K562 (cell line): ENCODE measurements at regions not wholly inside any gene's neighbourhood (a gene's known extent, or its start where the extent isn't known, plus 50 kb on each side); places are given as distances from the start of the nearest gene placed in this dataset.

Experiments used
- ATAC-seq: fragments of 200-7000 bp; cut with Tn5 transposase; 3 replicates; pipeline ENCODE4 v1.9.1; 2020; ENCODE audit warnings: moderate library complexity
- BruUV-seq: library from RNA; stranded (reverse); fragments of 400-500 nt; replicated peaks from 2 replicates; lab custom pipeline; 2021; lab: Mats Ljungman, UMichigan
- CTCF ChIA-PET: fragments of 300-600 bp; formaldehyde crosslinking; extraction: SDS; loops from one replicate; lab custom pipeline; 2021; ENCODE audit warnings: low intra/inter-chr PET ratio; lab: Yijun Ruan, JAX
- POLR2A ChIA-PET: fragments of 300-600, 350-650 bp; sonication (Branson Sonifier 250); formaldehyde crosslinking; extraction: SDS; loops from one replicate; lab custom pipeline; 2021; ENCODE audit warnings: antibody characterized with exemption, inconsistent platforms; lab: Yijun Ruan, JAX
- DNase-seq, 4 experiments: peaks; one replicate each; pipeline versions ENCODE4 v3.0.0 to v3.0.0-alpha.2; 2011 to 2018; ENCODE audit warnings: low spot score in 3 of 4, mixed read lengths in 3 of 4; ENCODE audit errors: extremely low read depth in 1 of 4
- FAIRE-seq: peaks from 2 replicates; lab custom pipeline; 2011; peaks lifted over from hg19 to GRCh38; lab: Jason Lieb, UNC
- H2AFZ ChIP-seq: 2 replicates; pipeline ENCODE4 v1.6.0; 2011; ENCODE audit warnings: low read depth, low read length, control low read depth, inconsistent platforms
- H3K27ac ChIP-seq: fragments of 200-600 bp; 3 replicates; pipeline ENCODE4 v1.8.0; 2011; ENCODE audit warnings: low read depth, mild to moderate bottlenecking, control low read depth, inconsistent platforms, low read length, moderate library complexity, mixed read lengths; ENCODE audit errors: extremely low read depth
- H3K27me3 ChIP-seq, 2 experiments: fragments of 300-600 bp in 1 of 2; 2 replicates in 1 of 2; 3 replicates in 1 of 2; pipeline versions ENCODE4 v1.6.0 to v1.8.0; 2011; ENCODE audit warnings: inconsistent platforms in 2 of 2, low read length in 2 of 2, mild to moderate bottlenecking in 1 of 2, mixed read lengths in 1 of 2, moderate library complexity in 1 of 2; ENCODE audit not compliant: control insufficient read depth in 2 of 2, insufficient read depth in 2 of 2
- H3K36me3 ChIP-seq: fragments of 300-600 bp; 3 replicates; pipeline ENCODE4 v1.8.0; 2011; ENCODE audit warnings: mild to moderate bottlenecking, low read length, inconsistent platforms; ENCODE audit not compliant: control insufficient read depth, insufficient read depth
- H3K4me1 ChIP-seq, 2 experiments: fragments of 200-600 bp in 1 of 2; replicated peaks in 1 of 2; 2 replicates in 1 of 2; 3 replicates in 1 of 2; pipeline versions ENCODE4 v1.5.1 to v1.8.0; 2011; ENCODE audit warnings: inconsistent platforms in 2 of 2, low read length in 2 of 2, mild to moderate bottlenecking in 1 of 2, mixed read lengths in 1 of 2, moderate library complexity in 1 of 2; ENCODE audit not compliant: control insufficient read depth in 2 of 2, insufficient read depth in 2 of 2
- H3K4me2 ChIP-seq: 2 replicates; pipeline ENCODE4 v1.6.1; 2011; ENCODE audit warnings: low read length, control low read depth, inconsistent platforms, mixed read lengths; ENCODE audit not compliant: insufficient read depth
- H3K4me3 ChIP-seq: fragments of 200-600 bp; sonication (generic), shearing (Covaris generic); 2 replicates; pipeline ENCODE4 v1.5.1; 2016; ENCODE audit warnings: control low read depth, inconsistent platforms
- H3K79me2 ChIP-seq: fragments of 200-600 bp; 3 replicates; pipeline ENCODE4 v1.8.0; 2011; ENCODE audit warnings: low read length, inconsistent platforms; ENCODE audit not compliant: control insufficient read depth, insufficient read depth
- H3K9ac ChIP-seq, 2 experiments: 2 replicates each; pipeline versions ENCODE4 v1.6.0 to v1.6.1; 2011; ENCODE audit warnings: low read depth in 2 of 2, low read length in 2 of 2, control low read depth in 1 of 2, inconsistent platforms in 1 of 2, mild to moderate bottlenecking in 1 of 2, mixed read lengths in 1 of 2; ENCODE audit not compliant: insufficient read depth in 1 of 2
- H3K9me1 ChIP-seq: one replicate; pipeline ENCODE4 v1.6.0; 2011; ENCODE audit warnings: inconsistent platforms, mild to moderate bottlenecking, low read length, moderate library complexity; ENCODE audit not compliant: control insufficient read depth, insufficient read depth
- H3K9me3 ChIP-seq: replicated peaks from 2 replicates; pipeline ENCODE4 v1.5.1; 2011; ENCODE audit warnings: low read depth, low read length, inconsistent platforms; ENCODE audit not compliant: control insufficient read depth, insufficient read depth
- H4K20me1 ChIP-seq: replicated peaks from 2 replicates; pipeline ENCODE4 v1.6.1; 2011; ENCODE audit warnings: low read length, inconsistent platforms, mixed read lengths; ENCODE audit not compliant: control insufficient read depth, insufficient read depth
- NEUROD1 ChIP-seq: fragments of 150-350 bp; IDR thresholded peaks from 2 replicates; pipeline ENCODE4 v1.6.1; 2014; ENCODE audit warnings: borderline replicate concordance, low read length, low read depth; ENCODE audit not compliant: partially characterized antibody
- RBM34 ChIP-seq: fragments of 200-400 bp; formaldehyde crosslinking; IDR thresholded peaks from 2 replicates; pipeline ENCODE4 v1.6.1; 2018; ENCODE audit warnings: low read length, borderline replicate concordance; ENCODE audit not compliant: insufficient read depth
- SMARCA4 ChIP-seq: fragments of 450-650 bp; IDR thresholded peaks from 2 replicates; pipeline ENCODE4 v1.6.1; 2016
- ZNF12 ChIP-seq: sonication (generic); formaldehyde crosslinking; IDR thresholded peaks from 2 replicates; pipeline ENCODE4 v1.4.0; 2020; ENCODE audit warnings: mild to moderate bottlenecking, missing genetic modification reagents
- WGBS: fragments of 100-300 bp; shearing (Covaris generic); methylation state at CpG from one replicate; pipeline ENCODE4 v1.1.6; 2016; ENCODE audit warnings: low coverage, mixed read lengths; ENCODE audit not compliant: insufficient coverage; ENCODE audit errors: missing lambda C conversion rate; 5-methylcytosine and 5-hydroxymethylcytosine counted together
- in situ Hi-C: fragments of 300-500 bp; cut with MboI; formaldehyde crosslinking; loops from 4 replicates; pipeline ENCODE4 v1.15.0; 2018; ENCODE audit warnings: inconsistent platforms, mixed read lengths
- intact Hi-C: fragments of 100-400 bp; cut with micrococcal nuclease; formaldehyde crosslinking; loops from 2 replicates; pipeline ENCODE4 v1.14.2; 2022
- TF ChIP-seq, protein P1 (sequence below): fragments of 250-450 bp; sonication (Bioruptor Pico); IDR thresholded peaks from 2 replicates; pipeline ENCODE4 v1.5.0; 2021

DNA sequence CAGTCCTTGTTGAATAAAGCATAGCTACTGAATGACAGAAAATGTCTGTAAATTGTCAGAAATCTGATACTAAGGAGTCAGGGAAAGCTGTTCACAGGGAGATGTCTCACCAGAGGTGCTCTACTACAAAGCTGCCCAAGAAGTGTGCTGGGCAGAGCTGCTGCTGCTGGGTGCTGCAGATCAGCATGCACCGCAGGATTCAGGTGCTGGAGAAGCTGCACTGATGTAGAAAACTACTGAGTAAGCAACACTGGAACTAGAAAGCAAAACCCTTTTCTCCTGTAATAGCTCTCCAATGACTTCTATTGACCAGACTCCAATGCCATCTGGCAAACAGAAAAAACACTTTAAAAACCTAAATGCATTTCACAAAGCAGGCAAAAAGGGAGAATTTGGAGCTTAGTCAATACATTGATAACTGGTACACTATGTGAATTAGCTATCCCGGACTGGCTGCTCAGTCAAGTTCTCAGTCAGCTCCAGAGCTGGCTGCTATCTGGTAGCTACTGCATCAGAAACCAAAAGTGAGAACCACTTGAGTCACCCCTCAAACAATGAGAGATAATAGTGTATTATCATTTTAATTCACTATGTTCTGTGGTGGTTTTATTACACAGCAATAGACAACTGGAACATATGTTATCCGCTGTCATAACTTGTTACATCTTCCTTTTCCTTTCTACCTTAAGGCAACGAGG is 493.1 kb downstream of the CPS1 start:
- BruUV-seq, result no TSS peak
- H3K9me1 ChIP-seq, result no peaks in the 10 kb centered on the region
- WGBS, result 0% methylated on average over 3 of the region's 4 CpGs
- no peaks in the 10 kb centered on the region for H3K27me3 ChIP-seq
- H3K9ac ChIP-seq, result no peak overlapping the region
- no peak for FAIRE-seq
- no peaks in the 10 kb centered on the region for H3K9me3 ChIP-seq
- POLR2A ChIA-PET, result no interaction called here
- no peak overlapping the region for H2AFZ ChIP-seq
- no peak for DNase-seq
- no peak overlapping the region for H3K4me2 ChIP-seq
- no peak for ATAC-seq
- in situ Hi-C loops, result no loop called here
- no peak for TF ChIP-seq ZNF12 (CRISPR knock-in tag)
- TF ChIP-seq, protein P1, sequence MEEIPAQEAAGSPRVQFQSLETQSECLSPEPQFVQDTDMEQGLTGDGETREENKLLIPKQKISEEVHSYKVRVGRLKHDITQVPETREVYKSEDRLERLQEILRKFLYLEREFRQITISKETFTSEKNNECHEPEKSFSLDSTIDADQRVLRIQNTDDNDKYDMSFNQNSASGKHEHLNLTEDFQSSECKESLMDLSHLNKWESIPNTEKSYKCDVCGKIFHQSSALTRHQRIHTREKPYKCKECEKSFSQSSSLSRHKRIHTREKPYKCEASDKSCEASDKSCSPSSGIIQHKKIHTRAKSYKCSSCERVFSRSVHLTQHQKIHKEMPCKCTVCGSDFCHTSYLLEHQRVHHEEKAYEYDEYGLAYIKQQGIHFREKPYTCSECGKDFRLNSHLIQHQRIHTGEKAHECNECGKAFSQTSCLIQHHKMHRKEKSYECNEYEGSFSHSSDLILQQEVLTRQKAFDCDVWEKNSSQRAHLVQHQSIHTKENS (CRISPR knock-in tag), result no peak
- no peak for TF ChIP-seq NEUROD1
- TF ChIP-seq SMARCA4, result no peak
- TF ChIP-seq, all 486 proteins: peak for 0
- no peaks in the 10 kb centered on the region for H3K4me1 ChIP-seq
- no peaks in the 10 kb centered on the region for H4K20me1 ChIP-seq
- no peak overlapping the region for H3K27ac ChIP-seq
- CTCF ChIA-PET, result no interaction called here
- intact Hi-C loops, result no loop called here
- H3K4me3 ChIP-seq, result no peak overlapping the region
- no peaks in the 10 kb centered on the region for H3K79me2 ChIP-seq
- no peaks in the 10 kb centered on the region for H3K36me3 ChIP-seq

DNA sequence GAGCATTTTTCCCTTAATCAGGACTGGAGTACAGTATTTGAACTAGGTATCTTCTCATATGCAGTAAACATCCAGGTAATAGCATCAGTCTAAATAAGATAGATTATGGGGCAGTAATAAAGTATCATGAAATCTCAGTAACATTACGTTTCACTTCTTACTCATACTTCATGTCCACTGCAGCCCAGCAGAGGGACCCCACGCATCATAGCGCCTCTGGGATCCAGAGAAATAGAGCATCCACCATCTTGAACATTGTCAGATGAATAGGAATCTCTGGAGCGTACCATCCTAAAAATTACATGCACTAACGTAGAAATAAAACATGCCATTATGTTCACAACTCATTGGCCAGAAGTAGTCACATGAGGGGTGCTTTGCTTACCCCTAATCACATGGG is 499.0 kb downstream of the CPS1 start:
- no peak for TF ChIP-seq RBM34
- ATAC-seq (no peak), DNase-seq (no peak), FAIRE-seq (no peak)
- Histone ChIP-seq H3K9me1 (no peaks in the 10 kb centered on the region), H4K20me1 (no peaks in the 10 kb centered on the region), H3K9ac (no peak overlapping the region), H3K27me3 (no peaks in the 10 kb centered on the region), H3K4me3 (no peak overlapping the region), H3K4me1 (no peaks in the 10 kb centered on the region), H3K27ac (no peak overlapping the region), H3K9me3 (no peaks in the 10 kb centered on the region), H3K79me2 (no peaks in the 10 kb centered on the region), H3K4me2 (no peak overlapping the region), H3K36me3 (no peaks in the 10 kb centered on the region), H2AFZ (no peak overlapping the region)
- POLR2A ChIA-PET, result no interaction called here
- in situ Hi-C loops, result no loop called here
- no TSS peak for BruUV-seq
- CTCF ChIA-PET, result no interaction called here
- 5% methylated on average over 5 of the region's 5 CpGs for WGBS
- intact Hi-C loops, result no loop called here
